ENCODE measurements at regions not wholly inside any gene's neighbourhood (a gene's known extent, or its start where the extent isn't known, plus 50 kb on each side); places are given as distances from the start of the nearest gene placed in this dataset.

DNA sequence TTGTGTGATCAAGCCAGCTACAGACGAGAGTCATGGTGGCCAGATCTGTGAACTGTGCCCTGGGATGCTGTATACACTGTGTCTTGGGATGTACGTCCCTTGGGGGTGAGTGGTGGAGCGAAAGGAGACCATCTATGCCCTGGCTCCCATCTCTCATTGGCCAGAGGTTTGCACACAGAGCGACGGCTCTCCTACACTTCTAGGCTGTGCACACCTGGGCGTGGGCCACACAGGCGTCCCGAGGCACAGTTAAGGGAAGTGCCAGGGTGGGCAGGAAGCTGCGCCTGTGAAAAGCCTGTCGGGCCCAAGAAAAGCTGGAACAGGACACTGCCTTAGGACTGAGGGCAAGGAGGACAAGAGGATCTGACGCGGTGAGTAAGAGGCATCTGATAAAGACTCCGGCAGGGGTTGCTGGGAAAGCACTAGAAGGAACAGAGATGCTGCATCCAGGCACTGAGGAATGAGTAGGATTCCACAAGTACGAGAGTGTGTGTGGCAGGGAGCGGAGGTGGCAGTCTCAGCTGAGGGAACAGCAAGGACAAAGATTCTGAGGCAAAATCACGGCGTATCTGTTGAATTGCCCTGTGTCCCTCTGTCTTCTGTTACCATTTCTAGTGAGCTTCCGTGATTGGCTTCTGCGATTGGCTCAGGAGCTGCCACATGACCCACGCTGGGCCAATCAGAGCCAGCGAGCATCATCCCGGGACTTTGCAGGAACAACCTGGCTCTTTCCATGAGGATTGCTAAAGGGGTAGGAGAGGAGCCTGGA is 67.9 kb upstream of the ZBTB40 start:
- no peak for DNase-seq (ENCODE audit: low read depth)

DNA sequence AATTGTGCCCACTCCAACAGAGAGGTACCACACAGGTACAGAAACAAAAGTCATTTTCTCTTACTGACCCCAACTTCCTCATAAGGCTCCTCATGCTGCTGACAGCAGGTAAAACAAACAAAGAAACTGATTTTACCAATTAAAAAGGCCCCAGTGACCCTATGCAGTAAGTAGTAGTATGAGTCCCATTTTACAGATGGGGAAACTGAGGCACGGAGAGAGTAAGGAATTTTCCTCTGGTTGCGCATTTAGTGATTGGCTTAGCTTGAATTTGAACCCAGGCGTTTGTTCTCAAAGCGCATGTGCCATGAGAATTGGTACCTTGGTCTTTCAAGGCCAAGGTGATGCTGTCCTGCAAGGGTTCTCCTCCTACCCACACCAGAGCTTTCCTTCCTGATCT is 66.1 kb upstream of the ZBTB40 start:
- no peak for DNase-seq (ENCODE audit: low read depth)

DNA sequence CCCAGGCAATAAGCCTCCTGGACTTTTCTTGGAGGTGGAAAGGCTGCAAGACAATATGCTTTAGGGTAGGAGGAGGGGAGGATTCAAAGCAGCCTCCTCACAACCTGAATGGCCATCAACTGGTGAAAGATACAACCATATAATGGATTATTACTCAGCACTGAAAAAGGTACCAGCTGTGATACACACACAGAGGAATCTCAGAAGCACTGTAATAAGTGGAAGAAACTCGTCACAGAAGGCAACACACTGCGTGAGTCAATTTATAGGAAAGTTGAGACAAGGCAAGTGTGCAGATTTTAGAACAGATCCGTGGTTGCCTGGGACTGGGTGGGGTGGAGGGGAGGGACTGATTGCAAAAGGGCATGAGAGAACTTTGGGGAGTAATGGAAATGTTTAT is 64.9 kb upstream of the ZBTB40 start:
- no peak for DNase-seq (ENCODE audit: low read depth)

- no peak for DNase-seq (ENCODE audit: low read depth)
Observed at GRCh38 chr1:22387919-22388580, 63.6 kb upstream of the ZBTB40 start.

DNA sequence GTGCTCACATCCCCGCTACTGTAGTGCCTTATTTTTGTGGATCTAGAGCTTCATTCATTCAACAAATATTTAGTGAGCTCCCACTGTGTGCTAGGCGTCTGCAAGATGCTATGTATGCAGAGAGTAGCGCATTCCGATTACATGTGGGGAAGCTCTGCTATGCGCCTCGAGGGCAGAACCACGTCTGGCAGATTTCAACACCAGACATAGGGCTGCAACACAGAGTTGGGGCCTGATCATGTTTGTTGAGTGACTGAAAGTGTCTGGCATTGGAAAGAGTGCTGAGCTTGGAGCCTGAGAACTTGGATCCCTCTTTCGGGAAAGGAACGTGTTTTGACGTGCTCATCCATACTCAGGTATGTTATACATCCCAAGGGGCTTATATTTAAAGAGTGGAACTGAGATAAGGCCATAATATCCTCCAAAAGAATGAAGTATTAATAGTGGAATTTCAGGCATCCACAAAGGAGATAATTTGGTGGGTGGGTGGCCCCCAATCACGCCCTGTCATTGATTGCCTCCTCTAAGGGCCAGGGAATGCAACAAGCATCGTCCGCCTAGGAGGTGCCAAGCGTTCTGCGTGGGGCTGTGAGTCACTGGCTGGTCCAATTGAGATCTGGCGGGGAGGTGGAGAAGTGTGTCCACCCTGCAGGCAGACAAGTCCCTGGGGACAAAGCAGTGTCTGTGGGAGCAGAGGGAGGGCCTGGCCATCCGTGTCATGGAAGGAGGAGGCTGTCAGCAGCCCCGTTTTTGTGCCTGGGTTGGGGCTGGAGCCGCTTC is 62.8 kb upstream of the ZBTB40 start:
- no peak for DNase-seq (ENCODE audit: low read depth)

- no peak for DNase-seq (ENCODE audit: low read depth)
Observed at GRCh38 chr1:22393587-22393986, 58.1 kb upstream of the ZBTB40 start.

- DNase-seq (ENCODE audit: low read depth) = no peak
Observed at GRCh38 chr1:22398656-22399420, 52.8 kb upstream of the ZBTB40 start.

GRCh38 chr1:22399421-22400091 is 52.1 kb upstream of the ZBTB40 start:
- no peak for DNase-seq (ENCODE audit: low read depth)
